Right hindlimb (tissue), 1 donor: ENCODE measurements at regions not wholly inside any gene's neighbourhood (a gene's known extent, or its start where the extent isn't known, plus 50 kb on each side); places are given as distances from the start of the nearest gene placed in this dataset.
A peak's percentile ranks its signal among the peaks of the same experiment; 100 is the strongest.
"Not testable (repeated sequence)": the region's sequence is repeated elsewhere in the genome, so short reads cannot be mapped to it uniquely, and the experiment has no call there.

Experiments used
- DNase-seq: peaks from one replicate; pipeline ENCODE4 v3.0.0-alpha.2; 2018

- DNase-seq, result no peak
These were observed 204.4 kb downstream of the GIPC2 start for GRCh38 chr1:78250201-78250600.

- no peak for DNase-seq
These were observed 208.8 kb downstream of the GIPC2 start for GRCh38 chr1:78254517-78254916.

- no peak for DNase-seq
These were observed 209.6 kb downstream of the GIPC2 start for GRCh38 chr1:78255383-78255782.

GRCh38 chr1:78255846-78256245 lies 210.1 kb downstream of the GIPC2 start:
- DNase-seq, result no peak

- DNase-seq, result no peak
These were observed 217.7 kb downstream of the GIPC2 start for GRCh38 chr1:78263459-78263858.

GRCh38 chr1:78263946-78264345 lies 218.2 kb downstream of the GIPC2 start:
- DNase-seq, result no peak

GRCh38 chr1:78267513-78268218 lies 221.9 kb downstream of the GIPC2 start:
- no peak for DNase-seq

GRCh38 chr1:78269591-78269990 lies 221.2 kb upstream of the PTGFR start:
- DNase-seq, result no peak

GRCh38 chr1:78271423-78271822 lies 219.4 kb upstream of the PTGFR start:
- DNase-seq, result not testable (repeated sequence)

- no peak for DNase-seq
These were observed 216.0 kb upstream of the PTGFR start for GRCh38 chr1:78274814-78275213.

- no peak for DNase-seq
These were observed 215.3 kb upstream of the PTGFR start for GRCh38 chr1:78275456-78275855.

GRCh38 chr1:78275906-78276685 lies 214.7 kb upstream of the PTGFR start:
- no peak for DNase-seq

- no peak for DNase-seq
These were observed 213.5 kb upstream of the PTGFR start for GRCh38 chr1:78277253-78277652.

- DNase-seq, result no peak
These were observed 211.7 kb upstream of the PTGFR start for GRCh38 chr1:78279051-78279450.

- no peak for DNase-seq
These were observed 210.1 kb upstream of the PTGFR start for GRCh38 chr1:78280626-78281025.

GRCh38 chr1:78281580-78281979 lies 209.2 kb upstream of the PTGFR start:
- DNase-seq, result no peak

GRCh38 chr1:78283691-78284090 lies 207.1 kb upstream of the PTGFR start:
- no peak for DNase-seq

- DNase-seq, result no peak
These were observed 206.4 kb upstream of the PTGFR start for GRCh38 chr1:78284354-78284753.

GRCh38 chr1:78286686-78287085 lies 204.1 kb upstream of the PTGFR start:
- no peak for DNase-seq

- no peak for DNase-seq
These were observed 201.2 kb upstream of the PTGFR start for GRCh38 chr1:78289603-78290002.

GRCh38 chr1:78291418-78291817 lies 199.4 kb upstream of the PTGFR start:
- DNase-seq, result no peak

GRCh38 chr1:78291872-78292271 lies 198.9 kb upstream of the PTGFR start:
- DNase-seq, result no peak

- DNase-seq, result peak; percentile 49
These were observed 198.4 kb upstream of the PTGFR start for GRCh38 chr1:78292361-78292760.

- DNase-seq, result no peak
These were observed 192.9 kb upstream of the PTGFR start for GRCh38 chr1:78297836-78298235.

GRCh38 chr1:78298349-78298748 lies 192.4 kb upstream of the PTGFR start:
- DNase-seq, result no peak
